ENCODE measurements at regions not wholly inside any gene's neighbourhood (a gene's known extent, or its start where the extent isn't known, plus 50 kb on each side); places are given as distances from the start of the nearest gene placed in this dataset.

GRCh38 chr4:177194906-177195305 is 114.8 kb upstream of the NEIL3 start:
- no peak for TF ChIP-seq GATA2 (IDR thresholded peaks at IDR 0.05; ENCODE audit: low read depth, low read length)
- no peak for TF ChIP-seq GATA3 (IDR thresholded peaks at IDR 0.05; ENCODE audit: low read depth, low read length)
